ENCODE measurements at regions not wholly inside any gene's neighbourhood (a gene's known extent, or its start where the extent isn't known, plus 50 kb on each side); places are given as distances from the start of the nearest gene placed in this dataset.

- no peak for DNase-seq
Observed at GRCh38 chr2:180734382-180734781, 246.0 kb upstream of the UBE2E3 start.

- no peak for DNase-seq
Observed at GRCh38 chr2:180733330-180733729, 247.1 kb upstream of the UBE2E3 start.

GRCh38 chr2:180732337-180732736, 248.1 kb upstream of the UBE2E3 start:
- DNase-seq, result no peak

GRCh38 chr2:180730976-180731375, 249.4 kb upstream of the UBE2E3 start:
- peak; percentile 51 for DNase-seq

GRCh38 chr2:180728928-180729559, 251.4 kb upstream of the UBE2E3 start:
- DNase-seq, result no peak

- DNase-seq, result no peak
Observed at GRCh38 chr2:180723712-180724111, 256.7 kb upstream of the UBE2E3 start.

- no peak for DNase-seq
Observed at GRCh38 chr2:180722551-180723239, 257.7 kb upstream of the UBE2E3 start.

- DNase-seq, result no peak
Observed at GRCh38 chr2:180720829-180721228, 259.6 kb upstream of the UBE2E3 start.

GRCh38 chr2:180717588-180717987, 262.8 kb upstream of the UBE2E3 start:
- DNase-seq, result no peak

GRCh38 chr2:180716186-180717180, 263.9 kb upstream of the UBE2E3 start:
- DNase-seq, result no peak

GRCh38 chr2:180715044-180715443, 265.4 kb upstream of the UBE2E3 start:
- DNase-seq, result no peak

GRCh38 chr2:180709392-180710145, 270.8 kb upstream of the UBE2E3 start:
- DNase-seq, result no peak

GRCh38 chr2:180707884-180708205, 272.6 kb upstream of the UBE2E3 start:
- peak; percentile 82 for DNase-seq

- DNase-seq, result no peak
Observed at GRCh38 chr2:180707175-180707883, 273.1 kb upstream of the UBE2E3 start.

- DNase-seq, result no peak
Observed at GRCh38 chr2:180706694-180707093, 273.7 kb upstream of the UBE2E3 start.

GRCh38 chr2:180705551-180705950, 274.9 kb upstream of the UBE2E3 start:
- no peak for DNase-seq

GRCh38 chr2:180705122-180705521, 275.3 kb upstream of the UBE2E3 start:
- DNase-seq, result no peak

GRCh38 chr2:180699657-180700361, 280.6 kb upstream of the UBE2E3 start:
- DNase-seq, result no peak

- DNase-seq, result no peak
Observed at GRCh38 chr2:180698668-180699067, 281.7 kb upstream of the UBE2E3 start.

- DNase-seq, result no peak
Observed at GRCh38 chr2:180695586-180696401, 284.6 kb upstream of the UBE2E3 start.
